Heart right ventricle (tissue), 16 donors: ENCODE measurements at regions not wholly inside any gene's neighbourhood (a gene's known extent, or its start where the extent isn't known, plus 50 kb on each side); places are given as distances from the start of the nearest gene placed in this dataset.
"Not testable (repeated sequence)": the region's sequence is repeated elsewhere in the genome, so short reads cannot be mapped to it uniquely, and the experiment has no call there.

Source experiments
- ATAC-seq, 8 donors: fragments of 200-7000 bp; cut with Tn5 transposase; one replicate each; pipeline ENCODE4 v1.9.1; 2020; ENCODE audit warnings: mild to moderate bottlenecking in 8 of 8, moderate library complexity in 8 of 8, moderate number of reproducible peaks in 1 of 8
- DNase-seq, 2 donors: peaks; one replicate each; pipeline ENCODE4 v3.0.0-alpha.2; 2020
- H3K27ac ChIP-seq, 10 donors: fragments of 200-600 bp; sonication (generic) in 2 of 10; one replicate each; pipeline versions ENCODE4 v1.5.0 to v1.8.0; 2020 to 2022; ENCODE audit warnings: mild to moderate bottlenecking in 3 of 10
- H3K27me3 ChIP-seq, 7 donors: fragments of 200-600 bp; one replicate each; pipeline ENCODE4 v1.8.0; 2021 to 2022; ENCODE audit warnings: mild to moderate bottlenecking in 2 of 7
- H3K36me3 ChIP-seq, 9 donors: fragments of 200-600 bp; sonication (generic) in 1 of 9; one replicate each; pipeline versions ENCODE4 v1.5.0 to v1.8.0; 2020 to 2022; ENCODE audit warnings: mild to moderate bottlenecking in 2 of 9
- H3K4me1 ChIP-seq, 9 donors: fragments of 200-600 bp; sonication (generic) in 1 of 9; one replicate each; pipeline versions ENCODE4 v1.5.0 to v1.8.0; 2020 to 2022; ENCODE audit warnings: mild to moderate bottlenecking in 4 of 9
- H3K4me3 ChIP-seq, 10 donors: fragments of 200-600 bp; sonication (generic) in 2 of 10; one replicate each; pipeline versions ENCODE4 v1.5.0 to v1.8.0; 2020 to 2022; ENCODE audit warnings: mild to moderate bottlenecking in 7 of 10, moderate library complexity in 2 of 10
- H3K9me3 ChIP-seq, 11 donors: fragments of 200-600 bp in 10 of 11; sonication (generic) in 2 of 11; one replicate each; pipeline versions ENCODE4 v1.5.0 to v1.8.0; 2013 to 2022; ENCODE audit warnings: mild to moderate bottlenecking in 2 of 11, control low read depth in 1 of 11, moderate library complexity in 1 of 11
- CTCF ChIP-seq, 9 donors: fragments of 200-600 bp; sonication (generic) in 2 of 9; IDR thresholded peaks; one replicate each; pipeline versions ENCODE4 v1.5.0 to v1.8.0; 2021 to 2022; ENCODE audit warnings: antibody characterized with exemption in 9 of 9, mild to moderate bottlenecking in 5 of 9, moderate library complexity in 1 of 9
- WGBS, 2 donors: extraction: QIAGEN DNeasy Blood & Tissue Kit; methylation state at CpG; one replicate each; pipeline ENCODE4 v1.1.7; 2013; ENCODE audit warnings: inconsistent platforms in 1 of 2; 5-methylcytosine and 5-hydroxymethylcytosine counted together
- intact Hi-C, 10 donors: fragments of 100-400 bp; cut with DNase I; formaldehyde crosslinking; loops; one replicate each; pipeline versions ENCODE4 v1.11.1 to v1.14.2; 2022
- donor health status: Arrhythmogenic right ventricular cardiomyopathy.
- donor health status: ischemic (EF 13 %, LVEDD 7.1; RV severe dilation, severe dysfunction).
- donor health status: healthy with polysubstance abuse.
- donor health status: DM: no; HTN: yes; CAD: no.
- donor health status: DM: no; HTN: no; CAD: no.
- donor health status: ischemic (EF 25% LVEDD 6.9; RV normal size, moderate dysfunction).
- donor health status: ischemic (EF 25% LVEDD 5.7; RV mildly dilated, moderate dysfunction).
- donor health status: healthy.
- donor health status: DM: yes; HTN: yes; CAD: no.
- donor health status: Ischemic cardiomyopathy.
- donor health status: ischemic (EF 35%, LVEDD 5.7; RV mildly dilated, moderate dysfunction).
- donor health status: nonischemic (EF 11% LVEDD 7.7; RV severe dilation, severe dysfunction).
- donor health status: DM: yes; HTN: yes; CAD: no.
- donor health status: PGD.
- donor health status: ischemic (EF 29% LVEDD 5.4; RV normal size, mild dysfunction).
- donor health status: nonischemic (EF 23%, LVEDD 6.1; RV moderate dilation, normal function).

GRCh38 chr5:166119506-166119905, 2171.9 kb upstream of the WWC1 start:
- no peak overlapping the region for H3K4me3 ChIP-seq
- H3K27ac ChIP-seq: no peak overlapping the region
- no peaks in the 10 kb centered on the region for H3K4me1 ChIP-seq
- TF ChIP-seq CTCF (IDR thresholded peaks at IDR 0.05): no peak
- H3K36me3 ChIP-seq: no peaks in the 10 kb centered on the region
- DNase-seq (no peak), ATAC-seq (no peak)
- 81% methylated on average over 2 of the region's 2 CpGs for WGBS, 2 donors
- peaks cover 0 to 16% (median 0%) of the 10 kb centered on the region in 11 donors for H3K9me3 ChIP-seq
- intact Hi-C loops: no loop called here
- no peaks in the 10 kb centered on the region for H3K27me3 ChIP-seq

DNA sequence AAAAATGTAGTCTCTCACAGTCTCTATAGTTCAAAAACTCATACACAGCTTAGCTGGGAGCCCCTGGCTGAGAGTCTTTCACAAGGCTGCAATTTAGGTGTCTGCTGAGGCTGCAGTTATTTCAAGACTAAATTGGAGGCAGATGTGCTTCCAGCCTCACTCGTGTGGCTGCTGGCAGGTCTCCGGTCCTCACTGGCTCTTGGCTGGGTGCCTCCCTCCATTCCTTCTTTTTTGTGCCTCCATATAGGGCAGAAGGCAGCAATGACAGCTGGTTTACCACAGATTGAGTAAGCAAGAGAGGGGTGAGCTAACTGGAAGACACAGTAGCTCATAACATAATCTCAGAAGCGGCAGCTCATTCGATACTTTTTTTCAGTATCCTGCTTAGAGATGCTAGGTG, 2167.7 kb upstream of the WWC1 start:
- Histone ChIP-seq H3K36me3 (no peaks in the 10 kb centered on the region), H3K27me3 (no peaks in the 10 kb centered on the region), H3K4me1 (no peaks in the 10 kb centered on the region), H3K9me3 (peaks cover 0 to 20% (median 0%) of the 10 kb centered on the region in 11 donors), H3K4me3 (no peak overlapping the region), H3K27ac (no peak overlapping the region)
- ATAC-seq (no peak), DNase-seq (no peak)
- 59 to 65% methylated on average over 4 of the region's 4 CpGs for WGBS, 2 donors
- TF ChIP-seq CTCF (IDR thresholded peaks at IDR 0.05): no peak
- intact Hi-C loops: no loop called here

GRCh38 chr5:166127766-166128570, 2163.5 kb upstream of the WWC1 start:
- no peaks in the 10 kb centered on the region for H3K4me1 ChIP-seq
- H3K36me3 ChIP-seq: no peaks in the 10 kb centered on the region
- H3K9me3 ChIP-seq: peaks cover 0 to 29% (median 0%) of the 10 kb centered on the region in 11 donors
- no peaks in the 10 kb centered on the region for H3K27me3 ChIP-seq
- intact Hi-C loops: no loop called here
- ATAC-seq (no peak), DNase-seq (no peak)
- no peak overlapping the region for H3K27ac ChIP-seq
- WGBS, 2 donors: 68 to 71% methylated on average over 10 of the region's 10 CpGs
- no peak for TF ChIP-seq CTCF (IDR thresholded peaks at IDR 0.05)
- H3K4me3 ChIP-seq: no peak overlapping the region

GRCh38 chr5:166145107-166145506, 2146.3 kb upstream of the WWC1 start:
- DNase-seq, H3K36me3 ChIP-seq, H3K27me3 ChIP-seq, H3K27ac ChIP-seq, H3K4me1 ChIP-seq, H3K4me3 ChIP-seq, ATAC-seq, intact Hi-C loops: not testable (repeated sequence)
- peaks cover 0 to 21% (median 9%) of the 10 kb centered on the region in 11 donors for H3K9me3 ChIP-seq
- WGBS, 2 donors: 83 to 84% methylated on average over 8 to 13 of the region's 17 CpGs

GRCh38 chr5:166163996-166164610, 2127.3 kb upstream of the WWC1 start:
- intact Hi-C loops: no loop called here
- ATAC-seq: no peak
- H3K4me3 ChIP-seq: no peak overlapping the region

More at GRCh38 chr5:166163996-166164610, 2127.3 kb upstream of the WWC1 start:
- no peak for TF ChIP-seq CTCF (IDR thresholded peaks at IDR 0.05)
- Histone ChIP-seq H3K9me3 (peaks cover 0 to 3% (median 0%) of the 10 kb centered on the region in 11 donors), H3K36me3 (no peaks in the 10 kb centered on the region), H3K27ac (no peak overlapping the region), H3K4me1 (no peaks in the 10 kb centered on the region), H3K27me3 (no peaks in the 10 kb centered on the region)
- DNase-seq: no peak
- 55 to 67% methylated on average over 3 of the region's 3 CpGs for WGBS, 2 donors
